ENCODE measurements at regions not wholly inside any gene's neighbourhood (a gene's known extent, or its start where the extent isn't known, plus 50 kb on each side); places are given as distances from the start of the nearest gene placed in this dataset.

- DNase-seq: peak; percentile 27 to 77 (median 69)
Measured at GRCh38 chr2:66794070-66794469, 359.1 kb downstream of the MEIS1 start.

GRCh38 chr2:66794551-66794950 lies 359.6 kb downstream of the MEIS1 start:
- peak; percentile 3 to 43 (median 20) for DNase-seq

- DNase-seq: no peak
Measured at GRCh38 chr2:66802877-66803276, 368.0 kb downstream of the MEIS1 start.

- DNase-seq: peak; percentile 36 to 63 (median 54)
Measured at GRCh38 chr2:66803726-66804125, 368.8 kb downstream of the MEIS1 start.

- DNase-seq: no peak
Measured at GRCh38 chr2:66805016-66805865, 370.3 kb downstream of the MEIS1 start.

GRCh38 chr2:66805968-66806367 lies 371.0 kb downstream of the MEIS1 start:
- DNase-seq: no peak

GRCh38 chr2:66813525-66813924 lies 378.6 kb downstream of the MEIS1 start:
- no peak for DNase-seq

GRCh38 chr2:66813976-66814375 lies 379.1 kb downstream of the MEIS1 start:
- no peak for DNase-seq

- DNase-seq: no peak
Measured at GRCh38 chr2:66814916-66815315, 380.0 kb downstream of the MEIS1 start.

- DNase-seq: no peak
Measured at GRCh38 chr2:66815886-66816285, 381.0 kb downstream of the MEIS1 start.

- DNase-seq: no peak
Measured at GRCh38 chr2:66821168-66821567, 386.2 kb downstream of the MEIS1 start.

- DNase-seq: no peak
Measured at GRCh38 chr2:66822186-66822585, 387.3 kb downstream of the MEIS1 start.

GRCh38 chr2:66824926-66825325 lies 390.0 kb downstream of the MEIS1 start:
- DNase-seq: no peak

GRCh38 chr2:66827851-66828250 lies 392.9 kb downstream of the MEIS1 start:
- DNase-seq: no peak

GRCh38 chr2:66828876-66829275 lies 394.0 kb downstream of the MEIS1 start:
- no peak for DNase-seq

GRCh38 chr2:66830881-66831280 lies 396.0 kb downstream of the MEIS1 start:
- DNase-seq: peak in 1 of 3 donors; percentile 34

- DNase-seq: peak in 2 of 3 donors; percentile 16 to 19
Measured at GRCh38 chr2:66832646-66833435, 397.9 kb downstream of the MEIS1 start.

GRCh38 chr2:66834859-66835258 lies 399.9 kb downstream of the MEIS1 start:
- DNase-seq: no peak

GRCh38 chr2:66836851-66837250 lies 401.9 kb downstream of the MEIS1 start:
- no peak for DNase-seq

- peak; percentile 44 to 96 (median 65) for DNase-seq
Measured at GRCh38 chr2:66839551-66840320, 404.8 kb downstream of the MEIS1 start.

- DNase-seq: peak in 2 of 3 donors; percentile 15 to 36
Measured at GRCh38 chr2:66840321-66841002, 405.5 kb downstream of the MEIS1 start.

GRCh38 chr2:66843847-66844246 lies 408.9 kb downstream of the MEIS1 start:
- no peak for DNase-seq
